HG02885 (cell line): ENCODE measurements at regions not wholly inside any gene's neighbourhood (a gene's known extent, or its start where the extent isn't known, plus 50 kb on each side); places are given as distances from the start of the nearest gene placed in this dataset.

Source experiments
- ATAC-seq: cut with Tn5 transposase; IDR thresholded peaks from one replicate; pipeline ENCODE4 v1.9.1; 2021; ENCODE audit warnings: mild to moderate bottlenecking; ENCODE audit not compliant: unreplicated experiment, poor library complexity

- ATAC-seq: no peak
Measured at GRCh38 chr14:106842687-106843086, 1316.3 kb downstream of the TMEM121 start.

- no peak for ATAC-seq
Measured at GRCh38 chr14:106843386-106843785, 1317.0 kb downstream of the TMEM121 start.

DNA sequence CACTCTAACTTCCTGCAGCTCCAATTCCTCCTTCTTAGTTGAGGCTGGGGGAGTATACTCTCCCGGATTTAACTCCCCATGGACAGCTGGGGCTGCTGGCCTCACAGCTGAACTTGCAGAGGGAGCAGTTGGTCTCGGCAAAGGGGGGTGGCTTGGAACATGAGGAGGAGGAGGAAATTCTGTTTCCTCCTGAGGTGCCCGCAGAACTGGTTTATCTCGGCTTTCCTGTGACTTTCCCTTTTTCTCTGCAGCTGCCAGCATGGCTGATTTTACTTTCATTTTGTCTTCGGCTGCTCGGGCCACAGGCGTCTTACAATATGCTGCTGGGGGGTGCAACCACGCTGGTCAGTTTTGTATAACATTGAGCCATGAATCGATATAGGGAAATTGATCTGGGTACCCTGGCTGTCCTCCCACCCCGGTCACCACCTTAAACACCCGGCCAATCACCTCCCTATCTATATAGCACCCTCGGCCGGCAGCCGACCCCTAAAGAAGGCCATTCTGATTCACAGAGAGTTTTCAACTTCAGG is 1317.6 kb downstream of the TMEM121 start:
- ATAC-seq: no peak

GRCh38 chr14:106844608-106845285 is 1318.4 kb downstream of the TMEM121 start:
- peak; percentile 52 for ATAC-seq

- ATAC-seq: peak; percentile 33
Measured at GRCh38 chr14:106845286-106846087, 1319.1 kb downstream of the TMEM121 start.

- no peak for ATAC-seq
Measured at GRCh38 chr14:106846218-106846617, 1319.8 kb downstream of the TMEM121 start.

DNA sequence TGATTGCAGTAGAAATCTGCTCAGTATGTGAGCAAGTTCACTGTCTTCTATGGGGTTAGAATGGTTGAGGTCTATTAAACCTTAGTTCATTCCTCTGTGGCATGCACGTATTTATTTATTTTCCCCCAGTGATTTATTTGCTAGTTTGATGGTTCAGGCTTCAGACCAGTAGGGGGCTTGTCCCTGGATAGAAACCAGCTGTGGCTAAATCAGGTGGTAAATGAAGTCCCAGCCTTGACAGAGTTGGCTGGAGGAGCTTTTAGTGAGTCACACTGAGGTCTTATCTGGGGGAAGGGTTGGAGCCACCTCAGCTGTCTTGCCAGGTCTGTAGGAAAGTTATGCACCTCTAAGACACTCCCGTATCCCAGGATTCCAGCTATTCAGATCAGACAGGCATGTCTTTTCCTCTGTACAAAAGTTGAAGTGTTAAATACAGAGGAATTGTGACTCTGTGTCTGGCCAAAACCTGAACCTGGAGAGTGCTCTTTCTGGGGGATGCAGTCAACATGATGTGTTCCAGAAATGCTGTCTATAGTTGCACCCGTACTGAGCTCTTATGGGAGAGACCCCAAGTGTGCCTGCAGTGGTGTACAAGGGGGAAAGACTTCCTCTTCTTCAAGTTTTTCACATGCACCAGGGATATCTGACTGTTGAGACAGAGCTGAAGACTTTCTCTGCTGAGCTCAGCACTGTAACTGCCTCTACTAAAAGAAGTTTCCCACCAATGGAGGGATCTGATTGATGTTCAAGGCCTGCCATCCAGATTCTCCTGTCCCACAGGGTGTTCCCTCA is 1322.1 kb downstream of the TMEM121 start:
- ATAC-seq: no peak

DNA sequence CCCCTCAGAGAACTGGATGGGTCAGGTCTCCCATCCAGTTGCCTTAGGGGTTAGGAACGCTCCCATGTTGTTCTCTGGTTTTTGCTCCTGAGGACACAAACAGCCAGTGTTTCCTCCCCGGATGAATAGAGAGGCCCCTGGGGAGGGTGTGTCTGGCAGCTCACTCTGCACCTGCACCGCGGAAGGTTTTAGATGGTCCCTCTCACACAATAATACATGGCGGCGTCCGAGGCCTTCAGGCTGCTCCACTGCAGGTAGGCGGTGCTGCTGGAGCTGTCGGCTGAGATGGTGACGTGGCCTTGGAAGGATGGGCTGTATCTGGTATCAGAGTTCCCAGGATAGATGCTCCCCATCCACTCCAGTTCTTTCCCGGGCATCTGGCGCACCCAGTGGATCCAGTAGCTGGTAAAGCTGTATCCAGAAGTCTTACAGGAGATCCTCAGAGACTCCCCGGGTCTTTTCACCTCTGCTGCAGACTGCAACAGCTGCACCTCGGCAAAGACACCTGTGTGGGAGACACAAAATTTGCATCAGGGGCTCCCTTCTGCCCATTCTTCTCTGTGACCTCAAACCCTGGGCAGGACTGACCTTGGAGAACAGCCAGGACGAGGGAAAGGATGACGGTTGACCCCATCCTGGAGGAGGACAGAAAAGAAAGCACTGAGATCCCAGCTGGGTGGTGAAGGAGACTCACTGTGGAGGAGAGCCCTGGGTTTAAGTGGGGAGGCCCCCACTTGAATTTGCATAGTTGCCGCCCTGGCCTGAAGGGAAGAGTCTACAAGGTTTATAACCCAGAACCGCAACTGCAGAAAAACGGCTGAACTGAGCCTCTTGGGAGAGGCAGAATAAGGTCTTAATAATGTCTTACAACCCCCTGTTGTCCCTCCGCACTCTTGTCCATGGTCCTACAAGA is 1324.8 kb downstream of the TMEM121 start:
- peak; percentile 65 for ATAC-seq

GRCh38 chr14:106872611-106873446 is 1346.4 kb downstream of the TMEM121 start:
- ATAC-seq: peak; percentile 58

DNA sequence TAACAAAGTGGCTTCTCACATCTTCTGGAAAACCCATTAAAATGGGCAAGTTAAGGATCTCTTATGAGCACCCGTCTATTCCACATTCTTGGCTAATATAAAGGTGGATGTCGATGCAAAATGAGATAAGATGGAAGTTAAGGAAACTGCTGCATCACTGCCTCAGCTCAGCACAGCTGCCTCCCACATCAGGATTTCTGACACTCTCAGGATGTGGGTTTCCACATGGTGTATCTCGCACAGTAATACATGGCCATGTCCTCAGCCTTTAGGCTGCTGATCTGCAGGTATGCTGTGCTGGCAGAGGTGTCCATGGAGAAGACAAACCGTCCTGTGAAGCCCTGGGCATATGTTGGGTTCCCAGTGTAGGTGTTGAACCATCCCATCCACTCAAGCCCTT is 1348.0 kb downstream of the TMEM121 start:
- ATAC-seq: no peak

- ATAC-seq: no peak
Measured at GRCh38 chr14:106875503-106875902, 1349.1 kb downstream of the TMEM121 start.

GRCh38 chr14:106876711-106877110 is 1350.3 kb downstream of the TMEM121 start:
- ATAC-seq: no peak

GRCh38 chr14:106877517-106877916 is 1351.1 kb downstream of the TMEM121 start:
- ATAC-seq: no peak

GRCh38 chr14:106879241-106879640 is 1352.9 kb downstream of the TMEM121 start:
- peak; percentile 59 for ATAC-seq

- no peak for ATAC-seq
Measured at GRCh38 chr14:106883218-106883692, 1356.9 kb downstream of the TMEM121 start.
